ENCODE measurements at regions not wholly inside any gene's neighbourhood (a gene's known extent, or its start where the extent isn't known, plus 50 kb on each side); places are given as distances from the start of the nearest gene placed in this dataset.

DNA sequence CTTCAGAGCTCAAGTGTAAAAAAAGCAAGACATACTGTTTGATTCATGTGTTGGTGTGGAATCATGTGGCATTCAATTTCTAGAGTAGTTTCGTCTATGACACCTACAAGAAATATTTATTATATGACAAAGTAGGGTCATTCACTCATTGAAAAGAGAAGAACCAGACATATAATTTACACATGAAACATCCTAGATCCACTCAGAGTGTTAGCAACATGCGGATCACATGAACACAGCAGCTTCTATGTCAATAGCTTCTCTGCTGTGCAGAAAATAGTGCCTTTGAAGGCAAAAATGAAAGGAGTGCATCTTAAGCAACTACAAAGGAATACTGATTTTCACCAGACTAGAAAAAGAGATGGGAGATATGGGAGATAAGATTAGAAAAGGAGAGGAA lies 569.8 kb downstream of the RPS29 start:
- Histone ChIP-seq H3K9me3 (no peaks in the 10 kb centered on the region), H3K36me3 (no peaks in the 10 kb centered on the region), H3K4me1 (no peaks in the 10 kb centered on the region), H3K27ac (no peak overlapping the region), H3K27me3 (no peaks in the 10 kb centered on the region), H3K4me3 (no peak overlapping the region)
- ATAC-seq (ENCODE audit: low FRiP score in 2 of 2) (no peak), DNase-seq (no peak)
- WGBS, 2 donors, result 83 to 85% methylated on average over 2 of the region's 2 CpGs
- TF ChIP-seq POLR2A (IDR thresholded peaks at IDR 0.05), result no peak
- TF ChIP-seq POLR2AphosphoS5 (IDR thresholded peaks at IDR 0.05), result no peak
- TF ChIP-seq, protein P1, sequence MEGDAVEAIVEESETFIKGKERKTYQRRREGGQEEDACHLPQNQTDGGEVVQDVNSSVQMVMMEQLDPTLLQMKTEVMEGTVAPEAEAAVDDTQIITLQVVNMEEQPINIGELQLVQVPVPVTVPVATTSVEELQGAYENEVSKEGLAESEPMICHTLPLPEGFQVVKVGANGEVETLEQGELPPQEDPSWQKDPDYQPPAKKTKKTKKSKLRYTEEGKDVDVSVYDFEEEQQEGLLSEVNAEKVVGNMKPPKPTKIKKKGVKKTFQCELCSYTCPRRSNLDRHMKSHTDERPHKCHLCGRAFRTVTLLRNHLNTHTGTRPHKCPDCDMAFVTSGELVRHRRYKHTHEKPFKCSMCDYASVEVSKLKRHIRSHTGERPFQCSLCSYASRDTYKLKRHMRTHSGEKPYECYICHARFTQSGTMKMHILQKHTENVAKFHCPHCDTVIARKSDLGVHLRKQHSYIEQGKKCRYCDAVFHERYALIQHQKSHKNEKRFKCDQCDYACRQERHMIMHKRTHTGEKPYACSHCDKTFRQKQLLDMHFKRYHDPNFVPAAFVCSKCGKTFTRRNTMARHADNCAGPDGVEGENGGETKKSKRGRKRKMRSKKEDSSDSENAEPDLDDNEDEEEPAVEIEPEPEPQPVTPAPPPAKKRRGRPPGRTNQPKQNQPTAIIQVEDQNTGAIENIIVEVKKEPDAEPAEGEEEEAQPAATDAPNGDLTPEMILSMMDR (IDR thresholded peaks at IDR 0.05), result no peak
- TF ChIP-seq EP300 (IDR thresholded peaks at IDR 0.05), result no peak

DNA sequence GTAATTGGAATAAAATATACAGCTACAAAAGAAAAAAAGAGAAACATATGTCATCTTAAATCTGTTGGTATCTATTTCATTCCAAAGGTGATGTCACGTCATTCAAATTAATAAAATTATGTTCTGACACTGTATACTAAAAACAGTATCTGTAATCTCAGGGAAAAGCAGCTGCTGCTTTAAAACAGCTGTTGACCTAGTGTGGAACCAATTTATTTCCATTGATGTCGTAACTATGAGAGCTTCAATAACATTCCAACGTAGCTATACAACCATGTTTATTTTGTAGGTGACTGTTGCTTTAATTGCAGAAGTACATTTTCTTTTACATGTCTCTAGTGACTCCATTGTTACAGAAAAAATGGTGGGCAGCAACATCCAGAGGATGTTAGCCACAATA lies 571.7 kb downstream of the RPS29 start:
- 57 to 61% methylated on average over 3 of the region's 3 CpGs for WGBS, 2 donors
- no peaks in the 10 kb centered on the region for H3K4me1 ChIP-seq
- H3K27ac ChIP-seq, result no peak overlapping the region
- ATAC-seq (ENCODE audit: low FRiP score in 2 of 2), result no peak
- DNase-seq, result no peak
- no peaks in the 10 kb centered on the region for H3K27me3 ChIP-seq
- TF ChIP-seq EP300 (IDR thresholded peaks at IDR 0.05) (no peak), POLR2AphosphoS5 (IDR thresholded peaks at IDR 0.05) (no peak), POLR2A (IDR thresholded peaks at IDR 0.05) (no peak)
- TF ChIP-seq, protein P1 (IDR thresholded peaks at IDR 0.05), result no peak
- H3K36me3 ChIP-seq, result no peaks in the 10 kb centered on the region
- no peaks in the 10 kb centered on the region for H3K9me3 ChIP-seq
- H3K4me3 ChIP-seq, result no peak overlapping the region

DNA sequence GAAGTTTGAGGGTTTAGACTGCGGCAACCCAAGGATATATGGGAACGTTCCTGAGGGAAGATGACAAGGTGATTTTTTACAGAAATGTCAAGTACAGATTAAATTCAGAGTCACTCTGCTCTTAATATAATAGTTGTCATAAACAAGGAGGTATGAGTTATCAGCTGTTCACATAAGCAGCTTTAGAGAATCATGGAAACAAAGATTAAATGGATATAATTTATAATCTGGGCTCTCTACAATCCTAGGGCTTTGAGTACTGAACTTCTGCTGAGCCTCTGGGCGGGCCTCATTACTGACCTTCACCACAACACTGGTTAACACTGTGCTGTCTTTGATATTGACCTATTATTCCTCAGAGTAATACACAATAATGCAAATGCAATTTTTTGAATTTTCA lies 577.8 kb downstream of the RPS29 start:
- no peaks in the 10 kb centered on the region for H3K36me3 ChIP-seq
- H3K4me3 ChIP-seq, result no peak overlapping the region
- WGBS, 2 donors, result 77 to 78% methylated on average over 3 of the region's 3 CpGs
- H3K27ac ChIP-seq, result no peak overlapping the region
- no peak for DNase-seq
- H3K4me1 ChIP-seq, result no peaks in the 10 kb centered on the region
- no peak for ATAC-seq (ENCODE audit: low FRiP score in 2 of 2)
- H3K9me3 ChIP-seq, result no peaks in the 10 kb centered on the region
- no peaks in the 10 kb centered on the region for H3K27me3 ChIP-seq
- TF ChIP-seq, protein P1 (IDR thresholded peaks at IDR 0.05), result no peak
- TF ChIP-seq EP300 (IDR thresholded peaks at IDR 0.05) (no peak), POLR2A (IDR thresholded peaks at IDR 0.05) (no peak), POLR2AphosphoS5 (IDR thresholded peaks at IDR 0.05) (no peak)

DNA sequence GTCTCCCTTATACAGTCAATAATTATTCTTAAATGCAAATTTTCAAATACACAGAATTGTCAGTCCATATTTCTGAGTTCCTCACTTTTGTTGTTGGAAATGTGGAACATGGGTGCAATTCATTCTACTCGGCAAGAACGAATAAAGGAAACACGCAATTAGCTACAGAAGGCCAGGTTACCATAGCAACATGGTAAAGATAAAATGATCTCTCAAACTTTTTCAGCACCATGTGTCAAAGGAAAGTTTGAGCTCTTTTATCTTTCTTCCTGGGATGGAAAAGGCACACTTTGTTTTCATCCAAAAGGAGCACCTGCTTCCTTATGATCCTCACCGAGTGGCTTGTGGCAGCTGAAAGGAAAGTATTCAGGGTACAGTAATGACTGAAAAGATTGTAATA lies 595.0 kb downstream of the RPS29 start:
- ATAC-seq (ENCODE audit: low FRiP score in 2 of 2) (no peak), DNase-seq (no peak)
- no peak for TF ChIP-seq POLR2A (IDR thresholded peaks at IDR 0.05)
- TF ChIP-seq, protein P1 (IDR thresholded peaks at IDR 0.05), result no peak
- TF ChIP-seq EP300 (IDR thresholded peaks at IDR 0.05), result no peak
- TF ChIP-seq POLR2AphosphoS5 (IDR thresholded peaks at IDR 0.05), result no peak
- Histone ChIP-seq H3K27me3 (no peaks in the 10 kb centered on the region), H3K4me3 (no peak overlapping the region), H3K27ac (no peak overlapping the region), H3K4me1 (no peaks in the 10 kb centered on the region), H3K9me3 (no peaks in the 10 kb centered on the region), H3K36me3 (no peaks in the 10 kb centered on the region)
- 80 to 84% methylated on average over 4 of the region's 4 CpGs for WGBS, 2 donors

DNA sequence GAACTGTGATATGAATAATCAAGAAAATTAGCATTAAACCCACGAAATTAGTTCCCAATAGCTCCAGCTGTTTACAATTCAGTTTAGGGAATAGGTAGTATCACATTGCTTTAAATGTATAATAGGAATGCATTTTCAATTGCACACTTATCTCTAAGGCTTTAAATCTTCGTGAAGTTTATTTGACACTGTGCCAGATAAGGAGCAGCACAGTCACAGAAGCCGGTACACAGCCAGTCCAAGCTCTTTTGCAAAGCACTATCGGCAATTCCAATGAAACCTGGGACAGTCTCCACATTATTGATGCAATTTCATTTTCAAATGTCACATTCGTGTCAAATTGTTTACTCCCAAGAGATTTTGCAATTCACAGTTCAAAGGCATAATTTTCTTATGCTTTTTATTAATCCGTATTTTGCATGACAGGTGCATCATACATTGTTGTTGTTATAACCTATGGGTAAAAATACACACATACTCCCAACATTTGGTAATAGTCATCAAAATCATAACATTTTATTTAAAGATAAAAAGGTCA lies 602.8 kb downstream of the RPS29 start:
- ATAC-seq (ENCODE audit: low FRiP score in 2 of 2), result no peak
- H3K4me3 ChIP-seq, result no peak overlapping the region
- no peaks in the 10 kb centered on the region for H3K36me3 ChIP-seq
- no peaks in the 10 kb centered on the region for H3K4me1 ChIP-seq
- no peaks in the 10 kb centered on the region for H3K27me3 ChIP-seq
- no peak overlapping the region for H3K27ac ChIP-seq
- H3K9me3 ChIP-seq, result no peaks in the 10 kb centered on the region
- DNase-seq, result no peak
- WGBS, 2 donors, result 54 to 57% methylated on average over 6 of the region's 6 CpGs
- TF ChIP-seq, protein P1 (IDR thresholded peaks at IDR 0.05), result no peak
- TF ChIP-seq POLR2AphosphoS5 (IDR thresholded peaks at IDR 0.05) (no peak), POLR2A (IDR thresholded peaks at IDR 0.05) (no peak), EP300 (IDR thresholded peaks at IDR 0.05) (no peak)

Data from upper lobe of left lung (tissue), 6 donors.